Urinary bladder (tissue), 3 donors: ENCODE measurements at regions not wholly inside any gene's neighbourhood (a gene's known extent, or its start where the extent isn't known, plus 50 kb on each side); places are given as distances from the start of the nearest gene placed in this dataset.
"Not testable (repeated sequence)": the region's sequence is repeated elsewhere in the genome, so short reads cannot be mapped to it uniquely, and the experiment has no call there.

Experiments used
- DNase-seq: peaks from one replicate; pipeline ENCODE4 v3.0.0-alpha.2; 2015; ENCODE audit errors: extremely low spot score
- H3K27ac ChIP-seq: one replicate; pipeline ENCODE4 v1.5.1; 2013; ENCODE audit warnings: low read depth, mild to moderate bottlenecking, moderate library complexity
- H3K36me3 ChIP-seq: one replicate; pipeline ENCODE4 v1.6.1; 2013; ENCODE audit warnings: mild to moderate bottlenecking, moderate library complexity; ENCODE audit not compliant: insufficient read depth
- H3K4me1 ChIP-seq: one replicate; pipeline ENCODE4 v1.6.1; 2013; ENCODE audit warnings: mild to moderate bottlenecking, moderate library complexity; ENCODE audit not compliant: insufficient read depth
- H3K4me3 ChIP-seq: one replicate; pipeline ENCODE4 v1.5.1; 2013; ENCODE audit warnings: low read depth, low read length
- WGBS: extraction: QIAGEN DNeasy Blood & Tissue Kit; methylation state at CpG from one replicate; pipeline ENCODE4 v1.1.7; 2013; 5-methylcytosine and 5-hydroxymethylcytosine counted together
- donor health status: healthy with polysubstance abuse.
- donor health status: healthy.

DNA sequence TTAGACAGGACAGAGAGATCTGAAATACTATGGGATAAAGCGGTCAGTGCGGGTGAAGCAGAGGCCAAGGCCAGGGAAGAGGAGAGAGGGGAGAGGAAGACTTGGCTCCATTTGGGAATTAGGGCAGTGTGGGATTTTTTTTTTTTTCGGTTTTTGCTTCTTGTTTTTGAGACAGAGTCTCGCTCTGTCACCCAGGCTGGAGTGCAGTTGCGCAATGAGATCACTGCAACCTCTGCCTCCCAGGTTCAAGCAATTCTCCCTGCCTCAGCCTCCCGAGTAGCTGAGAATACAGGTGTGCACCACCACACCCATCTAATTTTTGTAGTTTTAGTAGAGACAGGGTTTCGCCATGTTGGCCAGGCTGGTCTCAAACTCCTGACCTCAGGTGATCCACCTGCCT lies 71.6 kb upstream of the FGFR2 start:
- DNase-seq, H3K4me3 ChIP-seq, H3K36me3 ChIP-seq, H3K27ac ChIP-seq, H3K4me1 ChIP-seq: not testable (repeated sequence)
- WGBS: 96% methylated on average over 7 of the region's 7 CpGs

DNA sequence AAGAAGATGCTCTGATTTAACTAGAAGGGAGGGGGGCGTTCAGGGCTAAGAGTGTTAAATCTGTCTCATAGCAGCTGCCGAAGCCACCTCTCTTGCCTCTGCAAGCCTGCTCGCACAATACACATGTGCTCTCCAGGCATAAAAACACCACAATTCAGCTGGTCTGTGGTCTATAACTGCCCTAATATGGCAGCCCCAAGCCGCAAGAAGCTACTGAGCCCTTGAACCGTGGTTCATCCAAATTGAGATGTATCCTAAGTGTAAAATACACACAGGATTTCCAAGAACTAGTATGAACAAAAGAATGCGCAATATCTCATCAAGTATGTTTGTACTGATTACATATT lies 70.8 kb upstream of the FGFR2 start:
- no peak for DNase-seq
- no peak overlapping the region for H3K27ac ChIP-seq
- H3K4me3 ChIP-seq: no peak overlapping the region
- 28% methylated on average over 6 of the region's 6 CpGs for WGBS
- no peaks in the 10 kb centered on the region for H3K36me3 ChIP-seq
- no peaks in the 10 kb centered on the region for H3K4me1 ChIP-seq

DNA sequence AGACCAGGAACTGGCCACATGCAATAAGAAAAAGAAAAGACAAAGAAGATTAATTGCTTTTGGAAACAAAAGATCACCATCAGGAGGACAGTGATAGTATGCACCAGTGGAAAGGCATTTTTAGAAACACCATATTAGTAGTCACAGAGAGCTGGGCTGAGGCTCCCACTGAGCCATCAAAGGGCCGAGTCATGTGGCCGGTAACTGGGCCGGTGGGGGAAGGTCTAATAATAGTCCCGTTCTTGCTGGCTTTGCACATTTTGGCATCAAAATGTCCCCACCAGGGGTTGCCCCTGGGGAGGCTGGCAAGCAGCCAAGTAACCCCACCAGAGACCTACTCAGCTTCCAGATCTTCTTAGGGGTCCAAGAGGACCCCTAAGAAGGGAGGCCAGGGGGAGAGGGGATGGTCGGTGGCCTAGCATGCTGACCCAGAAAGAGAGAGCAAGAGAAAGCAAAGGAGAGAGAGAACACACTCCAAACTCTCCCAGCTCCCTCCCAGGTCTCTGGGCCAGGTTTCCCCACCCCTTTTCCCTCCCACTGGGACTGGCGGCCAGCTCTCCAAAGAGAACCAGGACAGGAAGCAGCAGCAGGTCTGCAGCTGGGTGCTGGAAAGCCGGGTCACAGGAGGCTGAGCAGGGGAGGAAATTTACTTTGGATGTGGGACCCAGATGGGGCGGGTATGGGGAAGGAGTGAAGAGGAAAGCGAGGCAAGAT lies 70.2 kb upstream of the FGFR2 start:
- H3K4me1 ChIP-seq: no peaks in the 10 kb centered on the region
- WGBS: 7% methylated on average over 9 of the region's 9 CpGs
- peak overlapping the region; percentile 41 for H3K27ac ChIP-seq
- peak; percentile 52 for DNase-seq
- H3K4me3 ChIP-seq: no peak overlapping the region
- H3K36me3 ChIP-seq: no peaks in the 10 kb centered on the region

DNA sequence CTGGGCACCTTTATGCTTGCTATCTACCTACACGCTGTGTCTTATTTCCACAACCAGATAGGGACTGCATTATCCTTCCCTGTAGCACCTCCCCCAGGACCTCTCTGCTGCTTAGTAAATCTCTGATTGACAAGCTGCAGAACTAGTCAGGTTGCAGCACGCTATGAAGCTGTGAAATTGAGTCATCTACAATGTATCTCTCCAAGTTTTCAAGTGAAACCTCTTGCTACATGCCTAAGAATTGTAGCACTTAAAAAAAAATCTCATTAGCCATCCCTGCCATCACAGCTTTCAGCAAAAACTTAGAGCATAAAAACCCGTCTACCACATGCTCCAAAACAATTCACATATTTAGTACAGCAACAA lies 69.7 kb upstream of the FGFR2 start:
- 40% methylated on average over 3 of the region's 3 CpGs for WGBS
- Histone ChIP-seq H3K4me3 (no peak overlapping the region), H3K36me3 (no peaks in the 10 kb centered on the region), H3K4me1 (no peaks in the 10 kb centered on the region), H3K27ac (no peak overlapping the region)
- DNase-seq: no peak

DNA sequence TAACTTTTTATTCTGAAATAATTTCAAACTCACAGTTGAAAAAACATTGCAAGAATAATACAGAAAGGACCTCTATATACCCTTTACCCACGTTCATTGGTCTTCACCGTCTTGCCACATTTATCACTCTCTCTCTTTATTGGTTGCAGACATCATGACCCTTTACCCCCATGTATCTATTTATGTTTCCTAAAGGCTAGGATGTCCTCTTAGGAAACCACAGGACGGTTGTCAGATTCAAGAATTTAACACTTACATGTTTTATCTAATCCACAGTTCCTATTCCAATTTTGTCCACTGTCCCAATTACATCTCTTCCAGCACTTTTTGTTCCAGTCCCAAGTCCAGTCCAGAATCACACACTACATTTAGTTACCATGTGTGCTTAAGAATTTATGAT lies 67.6 kb upstream of the FGFR2 start:
- no peak overlapping the region for H3K27ac ChIP-seq
- 83% methylated on average over 3 of the region's 3 CpGs for WGBS
- no peaks in the 10 kb centered on the region for H3K4me1 ChIP-seq
- DNase-seq: no peak
- no peaks in the 10 kb centered on the region for H3K36me3 ChIP-seq
- H3K4me3 ChIP-seq: no peak overlapping the region

DNA sequence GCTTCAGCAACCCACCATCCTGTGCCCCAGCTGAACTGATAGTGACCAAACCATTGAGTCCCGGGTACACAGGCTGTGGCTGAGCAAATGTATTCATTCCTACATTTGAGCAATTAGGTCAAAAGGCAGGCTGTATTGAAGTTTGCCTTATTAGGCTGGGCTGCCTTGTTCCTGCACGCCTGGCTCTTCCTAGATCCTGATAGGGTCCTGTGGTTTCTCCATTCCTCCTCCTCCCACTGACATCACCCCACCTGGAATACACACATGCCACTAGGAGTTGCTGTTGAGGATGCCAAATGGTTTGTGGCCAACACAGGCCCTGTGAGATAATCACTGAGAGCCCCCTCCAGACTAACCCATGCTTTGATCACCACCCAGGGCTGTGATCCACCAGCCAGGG lies 66.4 kb upstream of the FGFR2 start:
- H3K27ac ChIP-seq: no peak overlapping the region
- no peaks in the 10 kb centered on the region for H3K36me3 ChIP-seq
- H3K4me3 ChIP-seq: no peak overlapping the region
- WGBS: 88% methylated on average over 2 of the region's 2 CpGs
- no peak for DNase-seq
- H3K4me1 ChIP-seq: no peaks in the 10 kb centered on the region

DNA sequence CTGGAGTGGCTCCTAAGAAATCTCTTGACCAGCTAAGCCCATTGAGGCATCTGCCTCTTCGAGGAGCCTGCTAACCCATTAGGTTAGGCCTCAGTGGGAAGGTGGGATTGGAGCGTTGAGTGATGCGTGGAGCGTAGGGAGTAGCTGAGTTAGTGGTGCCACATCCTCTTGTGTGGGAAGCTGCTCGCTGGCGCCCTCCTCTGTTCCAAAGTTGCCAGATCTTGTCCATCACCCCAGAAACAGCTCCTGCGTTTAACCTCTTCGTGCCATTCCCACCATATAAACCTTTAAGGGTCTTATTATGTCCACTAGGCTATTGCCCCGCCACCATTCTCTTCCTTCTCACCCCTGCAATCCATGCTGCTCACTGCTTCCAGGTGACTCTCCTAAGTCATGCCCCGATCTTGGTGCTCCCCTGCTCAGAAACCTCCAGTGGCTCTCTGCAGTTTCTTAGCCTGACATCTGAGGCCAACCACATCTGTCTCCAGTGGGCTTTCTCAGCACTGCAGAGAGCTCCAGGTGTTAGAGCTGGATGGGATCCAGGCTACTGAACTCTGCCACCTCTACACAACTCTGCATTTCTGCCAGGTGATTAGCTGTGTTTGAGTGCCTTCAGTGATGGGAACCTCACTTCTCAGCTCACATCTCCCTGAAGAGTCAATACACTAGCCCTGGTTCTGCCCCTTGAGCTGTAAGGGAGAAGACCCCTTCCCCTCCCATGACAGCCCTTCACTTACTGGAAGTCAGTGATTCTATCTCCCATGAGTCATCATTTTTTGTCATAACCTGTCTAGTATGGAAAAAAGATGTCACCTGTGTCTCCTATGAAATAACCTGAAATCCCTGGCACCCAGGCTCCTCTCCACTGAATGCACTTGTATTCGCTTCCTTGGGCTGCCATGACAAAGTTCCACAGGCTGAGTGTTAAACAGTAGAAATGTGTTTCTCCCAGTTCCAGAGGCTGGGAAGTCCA lies 65.0 kb upstream of the FGFR2 start:
- H3K4me3 ChIP-seq: no peak overlapping the region
- DNase-seq: no peak
- H3K4me1 ChIP-seq: no peaks in the 10 kb centered on the region
- 75% methylated on average over 11 of the region's 11 CpGs for WGBS
- H3K36me3 ChIP-seq: no peaks in the 10 kb centered on the region
- no peak overlapping the region for H3K27ac ChIP-seq

DNA sequence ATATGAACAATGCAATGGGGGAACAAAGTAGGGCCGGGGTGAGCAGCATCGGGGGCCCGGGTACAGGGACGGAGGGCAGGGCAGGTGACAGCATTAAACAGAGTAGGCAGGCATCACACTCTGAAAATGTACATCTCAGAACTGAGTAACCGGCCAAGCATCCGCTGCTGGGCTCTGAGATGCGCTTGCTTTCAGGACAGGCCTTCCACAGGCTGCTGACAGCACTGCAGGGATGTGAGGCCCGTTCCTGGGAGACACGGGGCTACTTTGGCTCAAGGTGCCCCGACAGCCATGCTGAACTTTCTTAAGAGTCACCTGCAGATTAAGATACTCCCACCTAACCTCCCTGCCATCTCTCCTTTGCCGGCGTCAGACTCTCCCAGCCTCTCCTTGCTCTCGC lies 64.3 kb upstream of the FGFR2 start:
- no peak overlapping the region for H3K27ac ChIP-seq
- H3K36me3 ChIP-seq: no peaks in the 10 kb centered on the region
- H3K4me3 ChIP-seq: no peak overlapping the region
- 90% methylated on average over 13 of the region's 13 CpGs for WGBS
- DNase-seq: no peak
- H3K4me1 ChIP-seq: no peaks in the 10 kb centered on the region

DNA sequence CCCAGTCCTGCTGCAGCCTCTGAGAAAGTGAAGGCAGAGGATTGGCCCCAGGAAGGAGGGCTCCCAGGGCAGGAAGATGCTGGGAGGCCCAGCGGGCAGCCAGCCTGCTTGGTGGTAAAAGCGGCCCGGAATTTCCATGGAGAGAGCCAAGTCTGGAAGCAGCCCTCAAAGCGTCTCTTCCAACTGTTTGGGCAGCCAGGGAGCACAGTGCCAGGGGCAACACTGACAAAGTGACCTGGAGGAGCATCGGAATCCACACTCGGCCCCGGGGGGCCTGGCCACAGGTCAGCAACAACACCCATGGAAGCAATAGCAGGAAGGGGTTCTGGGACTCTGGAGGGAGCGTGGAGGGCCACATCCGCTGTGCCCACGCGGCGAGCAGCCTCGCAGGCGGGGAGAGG lies 63.2 kb upstream of the FGFR2 start:
- no peak overlapping the region for H3K27ac ChIP-seq
- no peaks in the 10 kb centered on the region for H3K36me3 ChIP-seq
- no peak overlapping the region for H3K4me3 ChIP-seq
- WGBS: 68% methylated on average over 14 of the region's 14 CpGs
- no peaks in the 10 kb centered on the region for H3K4me1 ChIP-seq
- DNase-seq: no peak

DNA sequence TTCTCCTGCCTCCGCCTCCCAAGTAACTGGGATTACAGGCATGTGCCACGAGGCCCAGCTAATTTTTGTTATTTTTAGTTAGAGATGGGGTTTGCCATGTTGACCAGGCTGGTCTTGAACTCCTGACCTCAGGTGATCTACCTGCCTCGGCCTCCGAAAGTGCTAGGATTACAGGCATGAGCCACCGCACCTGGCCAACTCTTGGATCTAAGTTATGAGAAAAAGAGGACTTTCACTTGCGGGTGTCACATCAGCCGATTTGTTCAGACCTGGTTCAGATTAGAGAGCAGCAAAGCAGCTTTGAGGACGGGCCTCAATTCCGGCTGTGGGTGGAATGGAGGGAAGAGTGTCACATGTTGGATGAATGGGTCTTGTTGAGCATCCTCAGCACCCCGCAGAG lies 61.0 kb upstream of the FGFR2 start:
- DNase-seq: no peak
- Histone ChIP-seq H3K4me3 (no peak overlapping the region), H3K27ac (no peak overlapping the region), H3K4me1 (no peaks in the 10 kb centered on the region), H3K36me3 (no peaks in the 10 kb centered on the region)
- 89% methylated on average over 10 of the region's 10 CpGs for WGBS

DNA sequence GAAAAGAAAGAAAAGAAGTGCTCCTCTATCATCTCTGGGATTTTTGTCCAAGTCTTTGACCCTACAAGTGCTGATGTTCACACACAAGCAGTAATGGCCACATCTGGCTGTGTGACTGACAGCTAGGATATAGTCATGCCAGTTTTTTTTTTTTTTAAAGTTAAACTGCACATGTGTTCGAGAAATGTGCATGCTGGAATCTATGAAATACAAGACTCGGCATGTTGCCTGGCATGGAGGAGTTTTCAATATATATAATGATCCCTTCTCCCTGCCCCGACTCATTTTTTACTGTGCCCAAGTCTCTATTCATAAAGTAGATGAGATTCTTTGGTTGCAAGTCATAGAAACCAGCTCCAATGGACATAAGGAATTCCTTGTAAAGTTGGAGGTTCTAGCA lies 60.4 kb upstream of the FGFR2 start:
- DNase-seq: no peak
- WGBS: 87% methylated on average over 3 of the region's 3 CpGs
- Histone ChIP-seq H3K4me3 (no peak overlapping the region), H3K4me1 (no peaks in the 10 kb centered on the region), H3K27ac (no peak overlapping the region), H3K36me3 (no peaks in the 10 kb centered on the region)

DNA sequence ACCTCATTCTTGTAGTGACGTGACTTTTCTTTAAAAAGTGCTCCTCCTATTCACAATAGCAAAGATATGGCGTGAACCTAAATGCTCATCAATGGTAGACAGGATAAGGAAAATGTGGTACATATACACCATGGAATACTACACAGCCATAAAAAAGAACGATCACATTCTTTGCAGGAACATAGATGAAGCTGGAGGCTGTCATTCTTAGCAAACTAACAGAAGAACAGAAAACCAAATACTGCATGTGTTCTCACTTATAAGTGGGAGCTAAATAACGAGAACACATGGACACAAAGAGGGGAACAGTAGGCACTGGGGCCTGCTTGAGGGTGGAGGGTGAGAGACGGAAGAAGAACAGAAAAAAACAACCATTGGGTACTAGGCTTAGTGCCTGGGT lies 59.9 kb upstream of the FGFR2 start:
- Histone ChIP-seq H3K36me3 (no peaks in the 10 kb centered on the region), H3K27ac (no peak overlapping the region), H3K4me3 (no peak overlapping the region), H3K4me1 (no peaks in the 10 kb centered on the region)
- no peak for DNase-seq
- 95% methylated on average over 5 of the region's 5 CpGs for WGBS

DNA sequence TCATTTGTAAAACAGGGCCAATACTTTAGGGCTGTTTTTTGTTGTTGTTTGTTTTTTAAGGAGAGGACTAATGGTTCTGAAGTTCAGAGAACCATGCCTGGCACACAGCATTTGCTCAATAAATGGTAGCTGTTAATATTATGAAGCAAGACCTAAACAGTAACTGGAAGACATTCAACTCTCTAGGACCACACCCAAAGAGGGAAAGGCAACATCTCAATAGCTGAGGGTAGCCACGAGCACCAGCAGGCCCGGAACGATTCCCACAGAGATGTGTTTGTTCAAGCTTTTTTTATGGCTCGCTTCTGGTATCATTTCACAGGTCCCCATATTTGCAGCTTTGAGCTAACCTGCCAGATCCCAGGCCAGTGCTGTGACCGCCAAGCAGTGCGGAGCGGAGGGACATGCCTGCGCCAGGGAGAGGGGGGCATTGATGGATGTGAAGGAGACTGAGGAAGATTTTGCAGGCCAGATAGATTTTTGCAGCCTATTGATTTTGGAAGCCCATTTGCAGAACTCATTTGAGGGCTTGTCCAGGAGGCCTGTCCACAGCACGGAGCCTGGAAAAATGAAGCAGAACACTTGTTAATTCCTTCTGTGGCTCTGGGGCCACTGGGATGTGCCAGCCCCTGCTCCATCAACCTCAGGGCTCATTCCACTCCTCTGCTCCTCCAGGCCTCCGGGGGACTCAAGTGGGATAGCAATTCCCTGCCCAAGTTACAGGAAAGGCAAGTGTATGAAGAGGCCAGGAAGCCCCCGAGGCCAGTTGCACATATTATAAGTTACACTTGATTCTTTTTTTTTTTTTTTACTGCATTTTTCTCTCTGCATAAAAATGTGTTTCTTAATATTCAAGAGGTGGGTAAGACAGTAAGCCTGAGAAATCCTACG lies 57.3 kb upstream of the FGFR2 start:
- no peak overlapping the region for H3K27ac ChIP-seq
- 85% methylated on average over 12 of the region's 12 CpGs for WGBS
- no peaks in the 10 kb centered on the region for H3K4me1 ChIP-seq
- DNase-seq: no peak
- no peak overlapping the region for H3K4me3 ChIP-seq
- H3K36me3 ChIP-seq: no peaks in the 10 kb centered on the region
